ENCODE measurements at regions not wholly inside any gene's neighbourhood (a gene's known extent, or its start where the extent isn't known, plus 50 kb on each side); places are given as distances from the start of the nearest gene placed in this dataset.

DNA sequence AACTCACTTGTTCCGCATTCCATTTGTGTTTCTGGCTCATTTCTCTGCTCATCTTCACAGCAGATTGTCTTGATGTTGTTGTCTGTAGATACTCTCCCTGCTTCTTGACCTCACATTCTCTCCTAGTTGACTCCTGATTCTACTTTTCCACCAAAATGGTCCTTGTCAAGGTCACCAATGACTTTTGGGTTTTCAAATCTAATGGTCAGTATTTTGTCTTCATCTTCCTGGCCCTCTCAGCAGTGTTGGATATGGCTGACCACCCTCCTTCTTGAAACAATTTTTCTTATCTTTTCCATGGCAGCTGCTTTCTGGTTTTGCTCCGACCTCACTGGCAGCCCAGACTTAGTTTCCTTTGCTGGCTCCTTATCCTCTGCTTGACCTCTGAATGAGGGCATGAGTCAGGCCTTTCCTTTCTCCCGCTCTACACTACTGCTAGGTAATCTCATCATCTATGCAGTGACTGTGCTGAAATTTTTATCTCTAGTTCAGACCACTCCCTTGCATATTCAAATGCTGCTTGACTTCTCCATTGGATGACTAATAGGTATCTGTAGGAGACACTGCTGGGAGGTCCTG, 386.6 kb upstream of the SPRED2 start:
- Mint-ChIP-seq H3K9me3 (peaks cover 4% of the 10 kb centered on the region), H3K4me3 (no peak overlapping the region), H3K27ac (ENCODE audit: unreplicated experiment) (no peak overlapping the region), H3K4me1 (no peaks in the 10 kb centered on the region), H3K27me3 (ENCODE audit: low read depth) (no peaks in the 10 kb centered on the region), H3K36me3 (ENCODE audit: low read depth) (peaks cover 3% of the 10 kb centered on the region)
- DNase-seq (ENCODE audit: low read depth, low spot score): no peak
- TF ChIP-seq, protein P1, sequence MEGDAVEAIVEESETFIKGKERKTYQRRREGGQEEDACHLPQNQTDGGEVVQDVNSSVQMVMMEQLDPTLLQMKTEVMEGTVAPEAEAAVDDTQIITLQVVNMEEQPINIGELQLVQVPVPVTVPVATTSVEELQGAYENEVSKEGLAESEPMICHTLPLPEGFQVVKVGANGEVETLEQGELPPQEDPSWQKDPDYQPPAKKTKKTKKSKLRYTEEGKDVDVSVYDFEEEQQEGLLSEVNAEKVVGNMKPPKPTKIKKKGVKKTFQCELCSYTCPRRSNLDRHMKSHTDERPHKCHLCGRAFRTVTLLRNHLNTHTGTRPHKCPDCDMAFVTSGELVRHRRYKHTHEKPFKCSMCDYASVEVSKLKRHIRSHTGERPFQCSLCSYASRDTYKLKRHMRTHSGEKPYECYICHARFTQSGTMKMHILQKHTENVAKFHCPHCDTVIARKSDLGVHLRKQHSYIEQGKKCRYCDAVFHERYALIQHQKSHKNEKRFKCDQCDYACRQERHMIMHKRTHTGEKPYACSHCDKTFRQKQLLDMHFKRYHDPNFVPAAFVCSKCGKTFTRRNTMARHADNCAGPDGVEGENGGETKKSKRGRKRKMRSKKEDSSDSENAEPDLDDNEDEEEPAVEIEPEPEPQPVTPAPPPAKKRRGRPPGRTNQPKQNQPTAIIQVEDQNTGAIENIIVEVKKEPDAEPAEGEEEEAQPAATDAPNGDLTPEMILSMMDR (conservative IDR thresholded peaks at IDR 0.05): no peak

DNA sequence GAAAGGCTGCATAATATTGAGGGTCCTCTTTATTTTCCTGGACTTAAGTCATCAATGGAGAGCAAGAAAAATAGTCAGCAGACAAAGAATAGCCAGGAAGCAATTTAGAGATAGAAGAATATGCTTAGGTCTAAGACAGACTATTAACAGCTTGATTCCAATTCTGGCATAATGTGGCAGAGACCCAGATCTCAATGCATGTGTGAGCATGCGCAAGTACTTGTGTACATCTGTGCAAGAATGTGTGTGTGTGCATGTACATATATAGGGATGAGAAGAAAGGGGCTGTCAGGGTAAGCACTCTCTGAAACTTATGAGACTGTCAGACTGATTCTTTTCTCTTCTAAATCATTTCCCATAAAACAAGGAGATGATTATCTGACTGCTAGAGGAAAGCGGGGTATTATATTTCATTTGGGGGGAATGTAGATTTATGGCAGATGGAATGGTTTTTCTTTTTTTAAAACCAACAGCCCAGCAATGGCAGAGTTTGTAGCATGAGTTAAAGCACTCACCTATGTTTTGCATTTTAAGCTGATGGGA, 381.3 kb upstream of the SPRED2 start:
- Mint-ChIP-seq H3K4me1 (peaks cover 13% of the 10 kb centered on the region), H3K4me3 (no peak overlapping the region), H3K9me3 (peaks cover 2% of the 10 kb centered on the region), H3K36me3 (ENCODE audit: low read depth) (no peaks in the 10 kb centered on the region), H3K27ac (ENCODE audit: unreplicated experiment) (no peak overlapping the region), H3K27me3 (ENCODE audit: low read depth) (no peaks in the 10 kb centered on the region)
- DNase-seq (ENCODE audit: low read depth, low spot score): no peak
- TF ChIP-seq, protein P1 (conservative IDR thresholded peaks at IDR 0.05): no peak

DNA sequence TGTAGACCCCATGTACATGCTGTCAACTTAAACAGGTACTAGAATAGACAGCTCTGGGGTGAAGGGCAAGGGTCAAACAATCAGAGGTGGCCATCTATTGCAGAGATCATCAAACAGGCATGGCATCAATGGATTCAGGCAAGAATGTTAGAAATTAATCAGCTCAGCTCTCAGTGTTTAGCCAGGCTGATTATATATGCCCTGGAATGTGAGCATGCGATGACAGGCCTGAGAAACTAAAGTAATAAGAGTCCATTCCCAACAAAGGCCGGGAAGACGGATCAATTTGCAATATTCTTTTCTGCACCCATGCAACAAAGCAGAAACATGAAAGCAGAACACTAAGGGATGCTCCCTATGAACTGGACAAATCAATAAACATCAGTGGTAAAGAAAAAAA, 380.5 kb upstream of the SPRED2 start:
- no peak for DNase-seq (ENCODE audit: low read depth, low spot score)
- Mint-ChIP-seq H3K27ac (ENCODE audit: unreplicated experiment) (no peak overlapping the region), H3K36me3 (ENCODE audit: low read depth) (no peaks in the 10 kb centered on the region), H3K4me1 (peaks cover 13% of the 10 kb centered on the region), H3K4me3 (no peak overlapping the region), H3K27me3 (ENCODE audit: low read depth) (no peaks in the 10 kb centered on the region), H3K9me3 (peaks cover 8% of the 10 kb centered on the region)
- TF ChIP-seq, protein P1 (conservative IDR thresholded peaks at IDR 0.05): no peak

DNA sequence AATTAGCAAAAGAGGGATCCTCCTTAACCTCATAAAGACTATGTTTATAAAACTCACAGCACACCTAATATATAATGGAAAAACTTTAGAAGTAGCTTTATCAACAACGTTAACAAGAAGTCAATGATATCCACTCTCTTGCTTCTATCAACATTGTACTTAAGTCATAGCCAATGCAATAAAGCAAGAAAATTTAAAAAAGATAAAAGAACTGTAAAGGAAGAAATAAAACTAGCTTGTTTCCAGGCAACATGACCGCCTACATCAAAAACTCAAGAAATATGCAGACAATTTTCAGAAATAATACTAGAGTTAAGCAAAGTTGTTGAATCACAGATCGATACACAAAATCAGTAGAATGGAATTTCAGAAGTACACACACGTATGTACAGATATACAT, 375.5 kb upstream of the SPRED2 start:
- TF ChIP-seq, protein P1 (conservative IDR thresholded peaks at IDR 0.05): no peak
- no peak for DNase-seq (ENCODE audit: low read depth, low spot score)
- Mint-ChIP-seq H3K4me3 (no peak overlapping the region), H3K9me3 (peaks cover 16% of the 10 kb centered on the region), H3K4me1 (peaks cover 4% of the 10 kb centered on the region), H3K27me3 (ENCODE audit: low read depth) (no peaks in the 10 kb centered on the region), H3K36me3 (ENCODE audit: low read depth) (no peaks in the 10 kb centered on the region), H3K27ac (ENCODE audit: unreplicated experiment) (no peak overlapping the region)

DNA sequence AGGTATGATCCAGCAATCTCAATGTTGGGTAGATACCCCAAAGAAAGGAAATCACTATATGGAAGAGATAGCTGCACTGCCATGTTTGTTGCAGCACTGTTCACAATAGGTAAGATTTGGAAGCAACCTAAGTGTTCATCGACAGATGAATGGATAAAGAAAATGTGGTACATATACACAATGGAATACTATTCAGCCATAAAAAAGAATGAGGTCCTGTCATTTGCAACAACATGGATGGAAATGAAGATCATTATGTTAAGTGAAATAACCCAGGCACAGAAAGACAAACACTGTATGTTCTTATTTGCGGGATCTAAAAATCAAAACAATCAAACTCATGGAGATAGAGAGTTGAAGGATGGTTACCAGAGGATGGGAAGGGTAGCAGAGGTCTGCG, 372.4 kb upstream of the SPRED2 start:
- no peak overlapping the region for H3K27ac Mint-ChIP-seq (ENCODE audit: unreplicated experiment)

More for the DNA sequence above, 372.4 kb upstream of the SPRED2 start:
- no peak for DNase-seq (ENCODE audit: low read depth, low spot score)
- Mint-ChIP-seq H3K9me3 (peaks cover 19% of the 10 kb centered on the region), H3K27me3 (ENCODE audit: low read depth) (no peaks in the 10 kb centered on the region), H3K4me1 (peaks cover 13% of the 10 kb centered on the region), H3K36me3 (ENCODE audit: low read depth) (no peaks in the 10 kb centered on the region), H3K4me3 (no peak overlapping the region)
- TF ChIP-seq, protein P1 (conservative IDR thresholded peaks at IDR 0.05): no peak

All from neural crest cell (in vitro differentiated cells).